OCI-LY3 (cell line): ENCODE measurements at regions not wholly inside any gene's neighbourhood (a gene's known extent, or its start where the extent isn't known, plus 50 kb on each side); places are given as distances from the start of the nearest gene placed in this dataset.

Experiments
- H2AFZ ChIP-seq: fragments of 200-600, 300-600 bp; shearing (Covaris generic); 2 replicates; pipeline ENCODE4 v1.6.0; 2014; ENCODE audit warnings: antibody characterized with exemption, low read depth, low read length
- H3K27ac ChIP-seq: fragments of 200-600, 300-600 bp; sonication (generic); 2 replicates; pipeline ENCODE4 v1.5.1; 2014; ENCODE audit warnings: mild to moderate bottlenecking, low read length, moderate library complexity, mixed read lengths
- H3K27me3 ChIP-seq: fragments of 200-600, 300-600 bp; sonication (generic); 2 replicates; pipeline ENCODE4 v1.6.1; 2014; ENCODE audit warnings: low read depth, low read length, mixed read lengths
- H3K36me3 ChIP-seq: fragments of 200-600, 300-600 bp; sonication (generic); replicated peaks from 2 replicates; pipeline ENCODE3; 2014; ENCODE audit warnings: low read depth, low read length, mixed read lengths
- H3K4me1 ChIP-seq: fragments of 300-600, 200-600 bp; sonication (generic); 2 replicates; pipeline ENCODE4 v1.6.1; 2014; ENCODE audit warnings: low read length, mixed read lengths
- H3K4me2 ChIP-seq: fragments of 200-600, 300-600 bp; sonication (generic); 2 replicates; pipeline ENCODE4 v1.6.1; 2014; ENCODE audit warnings: low read length, mixed read lengths
- H3K4me3 ChIP-seq: fragments of 300-600, 200-600 bp; sonication (generic); 2 replicates; pipeline ENCODE4 v1.5.1; 2014; ENCODE audit warnings: antibody characterized with exemption, mild to moderate bottlenecking, low read length, moderate library complexity
- H3K79me2 ChIP-seq: fragments of 300-600, 200-600 bp; shearing (Covaris generic); 2 replicates; pipeline ENCODE4 v1.6.1; 2014; ENCODE audit warnings: mild to moderate bottlenecking, low read length, mixed read lengths
- H3K9ac ChIP-seq: fragments of 300-600, 200-600 bp; shearing (Covaris generic); 2 replicates; pipeline ENCODE4 v1.6.0; 2014; ENCODE audit warnings: mild to moderate bottlenecking, low read length, moderate library complexity
- H3K9me3 ChIP-seq: fragments of 200-600, 300-600 bp; shearing (Covaris generic); 2 replicates; pipeline ENCODE4 v1.6.1; 2014; ENCODE audit warnings: low read length, mixed read lengths; ENCODE audit not compliant: insufficient read depth
- H4K20me1 ChIP-seq: fragments of 200-600, 300-600 bp; sonication (generic); 2 replicates; pipeline ENCODE4 v1.6.1; 2016; ENCODE audit warnings: low read length, mixed read lengths; ENCODE audit not compliant: insufficient read depth
- CTCF ChIP-seq: fragments of 200-600, 300-600 bp; sonication (generic); IDR thresholded peaks from 2 replicates; pipeline ENCODE4 v1.5.1; 2014; ENCODE audit warnings: antibody characterized with exemption, low read length, low read depth
- EZH2phosphoT487 ChIP-seq: fragments of 200-600 bp; shearing (Covaris generic); IDR thresholded peaks from 2 replicates; pipeline ENCODE4 v1.6.1; 2018; ENCODE audit warnings: antibody characterized with exemption, mixed run types, low read depth

GRCh38 chr22:22816766-22817410 lies 70.7 kb upstream of the IGLL5 start:
- H3K9ac ChIP-seq: no peak overlapping the region
- no peaks in the 10 kb centered on the region for H3K4me1 ChIP-seq
- H2AFZ ChIP-seq: no peak overlapping the region
- H3K79me2 ChIP-seq: no peaks in the 10 kb centered on the region
- H3K9me3 ChIP-seq: no peaks in the 10 kb centered on the region
- H3K27me3 ChIP-seq: no peaks in the 10 kb centered on the region
- H3K4me2 ChIP-seq: no peak overlapping the region
- H4K20me1 ChIP-seq: no peaks in the 10 kb centered on the region
- H3K4me3 ChIP-seq: no peak overlapping the region
- H3K36me3 ChIP-seq: no peaks in the 10 kb centered on the region
- no peak overlapping the region for H3K27ac ChIP-seq
- TF ChIP-seq EZH2phosphoT487: no peak
- TF ChIP-seq CTCF: no peak

DNA sequence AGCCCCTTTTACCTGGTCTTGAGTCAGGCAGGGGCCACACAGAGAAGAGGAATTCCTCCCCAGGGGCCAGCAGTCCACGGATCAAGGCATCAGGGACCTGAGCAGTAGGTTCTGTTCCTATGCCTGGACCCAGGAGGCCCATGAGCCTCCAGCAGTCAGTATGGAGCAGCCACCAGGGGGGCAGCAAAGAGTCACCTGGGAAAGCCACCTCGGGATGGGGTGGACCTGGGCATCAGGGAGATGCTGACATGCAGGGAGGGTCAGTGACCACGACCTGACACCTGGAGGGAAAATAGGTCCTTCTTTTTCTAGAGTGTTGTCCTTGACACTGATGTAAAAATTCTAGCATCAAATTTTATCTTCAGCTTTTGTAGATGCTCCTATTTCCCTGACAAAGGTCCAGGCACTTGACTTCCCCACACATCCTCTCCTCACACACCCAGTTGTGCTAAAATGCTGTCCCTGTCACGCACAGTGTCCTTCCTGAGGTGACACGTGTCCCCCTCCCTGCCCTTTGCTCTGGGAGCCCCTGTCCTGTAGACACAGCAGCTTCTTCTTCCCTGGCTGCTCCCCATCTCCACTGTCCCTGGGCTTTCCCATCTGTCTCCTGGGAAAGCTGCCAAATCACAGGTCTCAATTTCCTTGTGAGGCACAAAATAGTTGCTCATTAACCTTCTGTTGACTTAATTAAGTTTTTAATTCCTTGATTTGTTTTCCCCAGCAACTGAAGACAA lies 70.0 kb upstream of the IGLL5 start:
- no peak overlapping the region for H3K9ac ChIP-seq
- H3K4me1 ChIP-seq: no peaks in the 10 kb centered on the region
- H3K9me3 ChIP-seq: no peaks in the 10 kb centered on the region
- no peak overlapping the region for H3K4me2 ChIP-seq
- H3K27ac ChIP-seq: no peak overlapping the region
- no peaks in the 10 kb centered on the region for H4K20me1 ChIP-seq
- TF ChIP-seq CTCF: no peak
- no peak for TF ChIP-seq EZH2phosphoT487
- H3K27me3 ChIP-seq: no peaks in the 10 kb centered on the region
- no peak overlapping the region for H3K4me3 ChIP-seq
- H3K36me3 ChIP-seq: no peaks in the 10 kb centered on the region
- H3K79me2 ChIP-seq: no peaks in the 10 kb centered on the region
- H2AFZ ChIP-seq: no peak overlapping the region

- no peak overlapping the region for H3K9ac ChIP-seq
- H3K36me3 ChIP-seq: no peaks in the 10 kb centered on the region
- no peaks in the 10 kb centered on the region for H4K20me1 ChIP-seq
- no peak overlapping the region for H3K4me2 ChIP-seq
- no peaks in the 10 kb centered on the region for H3K79me2 ChIP-seq
- no peak overlapping the region for H3K27ac ChIP-seq
- no peaks in the 10 kb centered on the region for H3K4me1 ChIP-seq
- H3K4me3 ChIP-seq: no peak overlapping the region
- no peaks in the 10 kb centered on the region for H3K27me3 ChIP-seq
- no peak for TF ChIP-seq EZH2phosphoT487
- no peak for TF ChIP-seq CTCF
- no peak overlapping the region for H2AFZ ChIP-seq
- H3K9me3 ChIP-seq: no peaks in the 10 kb centered on the region
These were observed 69.4 kb upstream of the IGLL5 start for GRCh38 chr22:22818202-22818538.

GRCh38 chr22:22818861-22819855 lies 68.5 kb upstream of the IGLL5 start:
- no peaks in the 10 kb centered on the region for H3K9me3 ChIP-seq
- H3K27me3 ChIP-seq: no peaks in the 10 kb centered on the region
- no peaks in the 10 kb centered on the region for H3K79me2 ChIP-seq
- H3K4me1 ChIP-seq: no peaks in the 10 kb centered on the region
- no peaks in the 10 kb centered on the region for H3K36me3 ChIP-seq
- H3K9ac ChIP-seq: no peak overlapping the region
- H3K4me2 ChIP-seq: no peak overlapping the region
- no peaks in the 10 kb centered on the region for H4K20me1 ChIP-seq
- no peak overlapping the region for H3K4me3 ChIP-seq
- no peak overlapping the region for H3K27ac ChIP-seq
- TF ChIP-seq EZH2phosphoT487 (no peak), CTCF (no peak)
- no peak overlapping the region for H2AFZ ChIP-seq
